Superior temporal gyrus (tissue), 1 donor: ENCODE measurements at regions not wholly inside any gene's neighbourhood (a gene's known extent, or its start where the extent isn't known, plus 50 kb on each side); places are given as distances from the start of the nearest gene placed in this dataset.
"Not testable (repeated sequence)": the region's sequence is repeated elsewhere in the genome, so short reads cannot be mapped to it uniquely, and the experiment has no call there.

ENCODE experiments used
- DNase-seq: peaks from one replicate; pipeline ENCODE4 v3.0.0-alpha.2; 2016; ENCODE audit errors: extremely low spot score

DNA sequence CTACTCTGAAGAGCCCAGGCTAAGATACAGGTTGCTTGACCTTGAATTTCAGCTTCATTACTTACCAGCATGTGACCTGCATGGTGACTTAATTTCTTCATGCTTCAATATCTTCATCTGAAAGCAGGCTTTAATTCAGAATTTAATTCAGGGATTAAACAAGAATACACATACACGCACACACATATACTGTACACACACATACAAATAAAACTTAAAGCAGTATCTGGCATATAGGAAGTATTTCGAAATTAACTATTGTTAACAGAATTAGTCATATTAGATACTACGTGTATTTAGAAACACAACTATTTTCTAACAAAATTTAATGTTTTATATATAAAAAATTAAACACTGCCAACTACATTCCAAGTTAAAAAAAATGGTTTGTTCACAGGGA is 640.3 kb downstream of the SLC6A15 start:
- DNase-seq = no peak

DNA sequence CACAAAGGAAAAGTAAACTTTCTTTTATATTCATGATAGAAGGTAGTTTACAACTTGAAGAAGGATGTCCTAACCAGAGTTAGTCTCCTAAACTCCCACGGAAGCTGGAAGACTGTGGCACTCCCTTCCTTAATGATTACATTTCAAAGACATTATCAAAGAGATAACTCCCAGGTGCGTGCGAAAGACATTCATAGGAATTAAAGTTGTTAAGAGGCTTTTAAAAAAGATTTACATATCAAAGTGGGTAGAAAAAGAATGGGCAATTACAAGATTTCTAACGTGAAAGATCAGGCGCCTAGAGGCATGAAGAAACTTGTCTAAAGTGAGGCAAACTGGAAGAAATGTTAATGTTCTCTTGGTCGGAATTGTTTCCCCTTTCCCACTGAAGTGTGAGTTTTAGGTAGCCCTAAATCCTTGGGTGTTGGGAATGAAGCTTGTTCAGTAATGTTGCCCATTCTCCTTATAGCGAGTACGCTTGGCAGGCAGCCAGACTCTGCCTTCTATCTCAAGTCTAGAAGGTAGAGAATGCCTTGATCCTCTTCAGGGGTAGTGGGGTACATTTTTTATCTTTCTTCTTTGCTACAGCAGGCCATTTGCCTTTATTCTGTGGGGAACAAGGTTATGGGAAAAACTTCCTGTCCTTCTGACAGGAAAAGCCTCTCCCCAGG is 642.0 kb downstream of the SLC6A15 start:
- DNase-seq = no peak

DNA sequence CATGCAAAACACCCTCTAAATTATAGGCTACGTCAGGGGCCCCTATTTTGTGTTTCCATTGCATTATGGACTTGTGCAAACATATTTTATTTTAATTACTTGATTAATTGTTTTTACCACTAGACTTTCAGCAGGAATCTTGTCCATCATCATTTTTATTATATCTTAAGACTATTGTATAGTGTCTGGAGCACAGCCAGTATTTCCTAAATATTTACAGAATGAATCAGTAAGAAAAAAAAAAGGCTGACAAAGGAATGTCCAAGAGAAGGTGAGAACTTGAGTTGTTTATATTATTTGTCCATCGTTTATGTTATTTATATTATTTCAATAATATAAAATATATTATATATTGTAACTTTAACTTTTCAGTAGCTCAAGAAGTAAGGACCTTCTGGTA is 664.7 kb downstream of the SLC6A15 start:
- no peak for DNase-seq

DNA sequence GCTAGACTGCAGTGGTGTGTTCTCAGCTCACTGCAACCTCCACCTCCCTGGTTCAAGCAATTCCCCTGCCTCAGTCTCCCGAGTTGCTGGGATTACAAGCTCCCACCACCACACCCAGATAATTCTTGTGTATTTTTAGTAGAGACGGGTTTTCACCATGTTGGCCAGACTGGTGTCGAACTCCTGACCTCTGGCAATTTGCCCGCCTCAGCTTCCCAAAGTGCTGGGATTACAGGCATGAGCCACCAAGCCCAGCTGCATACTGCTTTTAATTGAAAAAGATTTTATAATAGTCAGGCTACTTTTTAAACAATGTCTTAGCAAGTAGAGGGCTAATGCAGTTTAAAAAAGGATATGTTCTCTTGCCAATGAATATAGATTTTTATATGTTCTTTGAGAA is 668.9 kb downstream of the SLC6A15 start:
- DNase-seq = no peak

DNA sequence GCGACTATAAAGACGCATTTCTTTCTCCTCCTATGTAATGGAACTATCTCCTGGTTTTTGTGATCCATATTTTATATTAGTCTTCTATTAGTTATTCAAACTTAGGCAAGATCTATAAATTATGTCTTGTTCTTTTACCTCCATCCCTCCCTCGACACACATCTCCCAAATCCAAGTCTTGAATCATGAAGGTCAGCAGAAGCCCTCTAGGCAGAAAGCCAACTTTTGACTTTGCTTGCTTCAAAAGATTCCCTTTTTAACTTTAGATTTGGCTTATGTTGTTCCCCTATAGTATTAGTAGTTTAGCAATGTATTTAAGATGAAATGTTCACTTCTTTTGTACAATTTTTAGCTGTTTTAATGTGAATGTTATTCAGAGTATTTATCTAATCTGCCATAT is 689.8 kb downstream of the SLC6A15 start:
- no peak for DNase-seq

DNA sequence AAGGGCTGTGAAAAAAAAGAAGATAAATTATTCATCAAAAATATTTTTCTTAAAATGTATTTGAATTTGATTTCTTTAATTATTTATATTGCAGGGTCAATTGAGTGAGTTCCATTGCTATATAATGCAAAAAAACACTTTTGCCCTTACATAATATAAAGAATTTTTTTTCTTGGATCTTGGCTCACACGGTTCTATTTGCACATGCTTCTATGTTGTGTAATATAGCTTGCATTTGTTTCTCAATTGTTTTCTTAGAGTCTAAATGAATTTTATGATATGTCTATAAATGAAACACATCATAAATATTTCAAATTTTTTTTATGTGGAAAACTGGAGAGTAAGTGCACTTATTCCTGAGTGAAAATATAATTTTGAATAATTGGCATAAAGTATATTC is 694.2 kb downstream of the SLC6A15 start:
- DNase-seq = no peak

DNA sequence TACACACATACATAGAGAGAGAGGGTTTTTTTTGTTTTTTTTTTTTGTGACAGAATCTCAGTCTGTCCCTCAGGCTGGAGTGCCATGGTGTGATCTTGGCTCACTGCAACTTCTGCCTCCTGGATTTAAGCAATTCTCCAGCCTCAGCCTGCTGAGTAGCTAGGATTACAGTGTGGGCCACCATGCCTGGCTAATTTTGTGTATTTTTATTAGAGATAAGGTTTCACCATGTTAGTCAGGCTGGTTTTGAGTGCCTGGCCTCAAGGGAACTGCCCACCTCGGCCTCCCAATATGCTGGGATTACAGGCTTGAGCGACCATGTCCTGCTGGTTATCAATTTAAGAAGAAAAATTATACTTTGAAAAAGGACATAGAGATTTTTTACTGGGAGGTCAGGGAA is 710.6 kb downstream of the SLC6A15 start:
- no peak for DNase-seq

DNA sequence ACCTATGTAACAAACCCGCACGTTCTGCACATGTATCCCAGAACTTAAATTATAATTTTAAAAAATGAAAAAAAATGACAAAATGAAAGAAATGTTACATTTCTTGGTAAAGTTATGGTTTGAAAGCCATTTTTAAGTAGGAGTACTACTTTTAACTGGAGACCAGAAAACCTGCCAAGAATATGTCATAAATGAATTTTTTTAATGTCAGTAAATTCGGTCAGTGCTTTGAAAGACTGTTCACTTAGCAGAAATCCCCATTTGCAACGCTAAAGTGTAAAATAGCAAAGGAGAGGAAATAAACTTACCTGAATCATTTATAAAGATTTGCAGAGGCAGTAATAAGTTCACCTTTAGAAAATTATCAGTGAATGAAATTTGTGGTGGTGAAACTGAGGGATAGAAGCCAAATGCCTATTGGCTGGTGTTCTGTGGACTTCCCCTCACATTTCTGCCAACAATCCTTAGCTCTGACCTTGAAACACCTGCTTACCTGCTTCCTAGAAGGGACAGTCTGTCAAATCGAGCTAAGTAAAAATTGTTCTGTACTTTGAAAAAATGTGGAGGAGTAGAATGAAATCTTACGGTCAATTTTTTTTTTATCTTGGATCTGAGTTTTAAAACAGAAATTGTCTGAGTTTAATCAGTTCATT is 714.2 kb downstream of the SLC6A15 start:
- no peak for DNase-seq

DNA sequence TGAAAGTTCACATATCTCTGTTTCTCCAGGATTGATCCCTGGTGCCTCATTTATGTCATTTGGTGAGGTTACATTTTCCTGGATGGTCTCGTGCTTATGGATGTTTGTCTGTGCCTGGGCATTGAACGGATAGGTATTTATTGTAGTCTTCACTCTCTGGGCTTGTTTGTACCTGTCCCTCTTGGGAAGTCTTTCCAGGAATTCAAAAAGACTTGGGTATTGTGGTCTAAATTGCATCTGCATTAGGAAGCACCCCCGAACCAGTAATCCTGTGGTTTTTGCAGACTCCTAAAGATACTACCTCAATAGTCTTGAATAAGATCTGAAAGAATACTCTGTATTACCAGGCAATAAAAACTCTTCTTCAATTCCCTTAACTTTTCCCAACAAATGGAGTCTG is 720.8 kb downstream of the SLC6A15 start:
- no peak for DNase-seq

DNA sequence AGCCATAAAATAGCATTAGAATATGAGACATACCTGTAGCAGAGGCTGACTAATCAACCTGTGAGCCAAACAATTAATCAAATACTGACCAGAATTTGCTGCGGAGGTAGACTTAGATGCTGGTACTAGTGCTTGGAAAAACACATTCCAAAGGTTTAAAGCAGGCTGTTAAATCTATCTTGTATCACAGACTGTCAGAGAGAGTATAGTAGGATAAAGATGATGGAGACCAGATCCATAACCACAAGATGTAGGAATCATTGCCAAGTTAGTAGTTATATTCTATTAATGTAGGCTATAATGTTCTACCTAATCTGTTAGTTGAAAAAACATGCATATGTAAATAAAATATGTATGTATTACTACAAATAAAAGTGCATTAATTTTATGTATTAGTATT is 726.2 kb downstream of the SLC6A15 start:
- DNase-seq = no peak

DNA sequence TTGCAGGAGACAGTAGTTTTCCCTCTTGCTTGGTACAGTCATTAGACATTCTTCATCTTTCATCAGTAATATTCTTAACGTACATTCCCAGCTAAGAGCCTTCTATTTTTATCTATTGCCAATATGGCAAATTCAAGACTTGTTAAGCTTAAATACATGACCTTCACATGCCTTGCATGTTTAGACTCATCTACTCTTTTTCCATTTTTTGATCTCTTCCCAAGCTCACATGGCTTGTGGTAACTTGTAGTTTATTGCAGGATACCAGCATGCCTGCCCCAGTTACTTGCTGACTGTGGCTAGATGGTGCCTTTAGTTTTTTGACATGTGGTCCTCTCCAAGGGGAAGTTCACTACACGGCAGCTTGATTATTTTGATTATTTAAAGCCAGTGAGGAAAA is 729.0 kb downstream of the SLC6A15 start:
- no peak for DNase-seq

DNA sequence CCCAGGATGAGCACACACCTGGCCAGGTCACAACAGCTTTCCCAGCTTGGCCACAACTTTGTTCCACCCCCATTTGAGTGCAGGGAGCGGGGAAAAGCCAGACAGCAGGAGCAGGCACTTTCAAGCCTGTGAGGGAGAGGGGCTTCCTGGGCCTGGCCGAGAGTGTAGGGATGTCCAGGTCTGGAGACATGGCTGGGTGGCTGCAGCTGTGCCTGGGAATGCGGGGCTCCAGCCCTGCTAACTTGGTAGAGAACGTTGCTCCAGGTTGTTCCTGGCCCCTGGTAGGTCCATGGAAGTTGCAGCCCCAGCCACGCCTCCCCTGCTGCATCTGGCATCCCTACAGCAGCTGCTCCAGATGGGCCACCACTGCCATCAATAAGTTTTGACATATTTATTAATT is 738.5 kb downstream of the SLC6A15 start:
- no peak for DNase-seq

DNA sequence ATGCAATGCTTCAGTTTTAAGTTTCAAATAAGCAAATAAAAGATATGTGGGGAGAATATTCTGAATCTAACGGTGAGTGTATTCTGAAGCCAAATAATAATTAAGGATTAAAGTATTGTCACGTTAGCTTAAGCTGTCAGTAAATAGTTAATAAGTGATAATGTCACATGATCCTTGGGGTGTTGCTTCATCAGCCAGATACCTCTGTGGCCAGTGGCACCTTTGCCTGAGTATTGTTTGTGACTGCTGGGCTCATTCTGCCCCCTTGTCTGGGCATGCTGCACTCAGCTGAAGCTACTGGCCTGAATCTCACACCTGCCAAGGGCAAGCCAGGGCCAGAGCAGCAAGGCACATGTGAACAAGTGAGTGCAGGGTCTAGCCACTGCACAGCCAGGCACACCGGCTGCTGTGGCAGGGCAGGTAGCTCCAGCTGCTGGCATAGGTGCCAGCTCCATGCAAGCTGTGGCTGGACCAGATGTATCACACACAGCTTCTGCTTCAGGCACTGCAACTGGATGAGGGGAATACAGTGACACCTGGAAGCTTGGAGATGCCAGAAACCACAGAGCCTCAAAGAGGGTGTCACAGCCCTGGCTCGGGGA is 739.7 kb downstream of the SLC6A15 start:
- DNase-seq = no peak

DNA sequence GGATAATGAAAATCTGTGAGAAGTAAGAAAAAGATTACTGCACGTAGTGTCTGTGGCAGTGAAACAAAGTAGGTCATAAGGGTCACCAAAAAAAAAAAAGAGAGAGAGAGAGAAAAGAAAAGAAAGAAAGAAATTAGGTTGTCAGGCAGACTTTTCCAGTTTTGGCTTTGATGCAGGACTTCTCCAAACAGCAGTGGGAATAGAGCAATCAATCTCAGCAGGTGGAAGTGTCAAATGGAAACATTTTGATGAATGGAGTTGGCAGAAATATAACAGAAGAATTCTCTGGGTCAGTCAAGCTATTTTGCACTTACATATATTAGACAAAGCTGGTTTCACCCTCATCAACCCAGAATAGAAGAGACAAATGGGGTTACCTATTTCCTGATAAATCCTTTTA is 745.8 kb downstream of the SLC6A15 start:
- DNase-seq = no peak

DNA sequence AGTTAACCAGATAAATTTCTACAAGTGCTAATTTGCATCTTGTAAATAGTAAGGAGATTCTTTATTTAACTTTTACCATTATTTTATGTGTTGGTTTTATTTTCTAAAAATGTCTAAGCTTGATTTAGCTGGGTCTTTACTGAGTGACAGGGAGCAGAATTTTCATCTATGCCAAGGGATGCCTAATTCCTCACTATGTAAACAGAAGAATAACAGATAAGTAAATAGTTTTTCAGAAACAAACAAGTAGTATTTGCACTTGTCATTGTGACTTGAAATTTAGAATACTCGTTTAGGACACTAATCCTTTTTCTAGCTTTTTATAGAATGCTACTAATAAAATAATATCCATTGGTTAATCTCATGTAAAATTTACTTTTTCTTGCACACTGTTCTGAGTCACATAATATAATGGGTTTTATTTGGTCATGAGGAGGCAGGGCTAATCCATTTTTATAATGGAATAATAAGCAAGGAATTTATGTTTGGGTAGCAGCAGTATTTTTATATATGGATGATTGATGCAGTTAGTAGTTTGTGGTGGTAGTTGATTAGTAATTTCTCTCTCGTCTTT is 746.5 kb downstream of the SLC6A15 start:
- no peak for DNase-seq

DNA sequence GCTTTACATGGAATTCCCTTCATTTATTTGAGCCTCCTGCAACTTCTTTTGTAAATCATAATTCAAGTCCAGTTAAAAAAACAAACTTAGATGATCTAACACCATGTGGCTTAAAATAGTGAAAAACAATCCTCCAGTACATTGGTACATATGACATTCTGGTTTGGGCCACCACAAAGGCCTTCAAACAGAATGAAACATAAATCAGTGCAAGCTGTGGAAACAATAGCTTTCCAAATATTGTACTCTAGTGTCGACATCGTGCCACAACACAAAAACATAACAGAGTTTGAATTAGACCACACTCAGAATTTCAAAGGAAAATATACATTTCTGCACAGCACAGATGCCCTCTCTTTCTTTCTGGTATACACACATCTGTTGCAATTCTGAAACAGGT is 751.3 kb downstream of the SLC6A15 start:
- no peak for DNase-seq

DNA sequence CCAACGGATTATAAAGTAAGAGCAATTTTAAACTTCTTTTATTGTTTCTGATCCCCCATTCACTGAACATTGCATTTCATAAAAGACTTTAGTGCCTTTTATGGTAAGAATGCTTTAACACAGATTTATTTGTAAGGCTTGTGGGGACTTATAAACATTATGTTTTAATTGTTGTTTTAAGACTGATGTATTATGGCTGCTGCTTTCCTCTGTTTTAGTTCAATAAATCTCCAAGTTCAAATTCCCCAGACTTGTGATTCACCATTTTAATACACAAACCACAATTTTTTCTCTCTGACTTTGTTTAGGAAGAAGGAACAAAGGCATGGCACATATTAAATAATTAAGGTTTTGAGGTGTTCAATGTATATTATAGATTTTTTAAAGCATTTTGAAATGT is 753.3 kb downstream of the SLC6A15 start:
- DNase-seq = no peak

DNA sequence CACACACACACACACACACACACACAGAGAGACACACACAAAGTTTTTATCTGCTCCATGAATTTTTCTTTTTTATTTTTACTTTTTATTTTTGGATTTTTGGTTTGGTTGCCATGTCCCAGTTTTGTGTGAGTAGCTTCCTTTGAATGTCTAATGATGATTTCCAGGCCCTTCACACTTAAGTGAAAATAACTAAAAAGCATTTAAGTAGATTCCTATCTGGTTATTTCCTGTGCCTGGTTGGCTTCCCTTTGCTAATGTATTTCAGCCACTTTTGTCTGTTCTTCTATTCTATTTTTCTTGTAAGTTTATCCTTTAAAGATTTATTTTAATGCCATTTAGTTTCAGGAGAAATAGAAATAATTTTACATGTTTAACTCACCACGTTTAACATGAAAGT is 755.4 kb downstream of the SLC6A15 start:
- no peak for DNase-seq

DNA sequence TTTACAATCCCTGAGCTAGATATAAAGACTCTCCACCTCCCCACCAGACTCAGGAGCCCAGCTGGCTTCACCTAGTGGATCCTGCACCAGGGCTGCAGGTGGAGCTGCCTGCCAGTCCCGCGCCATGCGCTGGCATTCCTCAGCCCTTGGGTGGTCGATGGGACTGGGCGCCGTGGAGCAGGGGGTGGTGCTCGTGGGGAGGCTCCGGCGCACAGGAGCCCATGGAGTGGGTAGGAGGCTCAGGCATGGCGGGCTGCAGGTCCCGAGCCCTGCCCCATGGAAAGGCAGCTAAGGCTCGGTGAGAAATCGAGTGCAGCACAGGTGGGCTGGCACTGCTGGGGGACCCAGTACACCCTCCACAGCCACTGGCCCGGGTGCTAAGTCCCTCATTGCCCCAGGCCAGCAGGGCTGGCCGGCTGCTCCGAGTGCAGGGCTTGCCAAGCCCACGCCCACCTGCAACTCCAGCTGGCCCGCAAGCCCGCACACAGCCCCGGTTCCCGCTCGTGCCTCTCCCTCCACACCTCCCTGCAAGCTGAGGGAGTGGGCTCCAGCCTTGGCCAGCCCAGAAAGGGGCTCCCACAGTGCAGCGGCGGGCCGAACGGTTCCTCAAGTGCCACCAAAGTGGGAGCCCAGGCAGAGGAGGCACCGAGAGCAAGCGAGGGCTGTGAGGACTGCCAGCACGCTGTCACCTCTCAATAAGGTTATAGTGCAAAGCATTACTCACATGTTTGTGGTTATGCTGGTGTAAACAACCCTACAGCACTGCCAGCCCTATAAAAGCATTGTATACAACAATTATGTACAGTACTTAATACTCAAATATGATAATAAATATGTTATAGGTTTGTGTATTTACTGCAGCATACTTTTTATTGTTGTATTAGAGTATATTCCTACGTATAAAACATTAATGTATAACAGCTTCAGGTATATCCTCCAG is 757.3 kb downstream of the SLC6A15 start:
- DNase-seq = not testable (repeated sequence)

DNA sequence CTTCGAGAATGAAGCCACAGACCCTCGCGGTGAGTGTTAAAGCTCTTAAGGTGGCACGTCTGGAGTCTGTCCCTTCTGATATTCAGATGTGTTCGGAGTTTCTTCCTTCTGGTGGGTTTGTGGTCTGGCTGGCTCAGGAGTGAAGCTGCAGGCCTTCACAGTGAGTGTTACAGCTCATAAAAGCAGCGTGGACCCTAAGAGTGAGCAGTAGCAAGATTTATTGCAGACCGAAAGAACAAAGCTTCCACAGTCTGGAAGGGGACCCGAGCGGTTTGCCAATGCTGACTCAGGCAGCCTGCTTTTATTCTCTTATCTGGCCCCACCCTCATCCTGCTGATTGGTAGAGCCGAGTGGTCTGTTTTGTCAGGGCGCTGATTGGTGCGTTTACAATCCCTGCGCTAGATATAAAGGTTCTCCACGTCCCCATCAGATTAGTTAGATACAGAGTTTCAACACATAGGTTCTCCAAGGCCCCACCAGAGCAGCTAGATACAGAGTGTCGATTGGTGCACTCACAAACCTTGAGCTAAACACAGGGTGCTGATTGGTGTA is 758.1 kb downstream of the SLC6A15 start:
- DNase-seq = not testable (repeated sequence)

DNA sequence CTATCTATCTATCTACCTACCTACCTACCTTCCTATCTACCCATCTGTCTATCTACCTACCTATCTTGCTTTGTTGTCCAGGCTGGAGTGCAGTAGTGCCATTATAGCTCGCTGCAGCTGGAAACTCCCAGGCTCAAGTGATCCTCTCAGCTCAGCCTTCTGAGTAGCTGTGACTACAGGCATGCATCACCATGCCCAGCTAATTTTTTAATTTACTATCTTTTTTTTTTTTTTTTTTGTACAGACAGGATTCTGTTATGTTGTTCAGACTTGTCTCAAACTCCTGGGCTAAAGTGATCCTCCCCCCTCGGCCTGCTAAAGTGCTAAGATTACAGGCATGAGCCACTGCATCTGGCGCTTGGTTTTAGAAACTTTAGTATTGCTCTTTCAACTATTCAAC is 762.4 kb downstream of the SLC6A15 start:
- no peak for DNase-seq

DNA sequence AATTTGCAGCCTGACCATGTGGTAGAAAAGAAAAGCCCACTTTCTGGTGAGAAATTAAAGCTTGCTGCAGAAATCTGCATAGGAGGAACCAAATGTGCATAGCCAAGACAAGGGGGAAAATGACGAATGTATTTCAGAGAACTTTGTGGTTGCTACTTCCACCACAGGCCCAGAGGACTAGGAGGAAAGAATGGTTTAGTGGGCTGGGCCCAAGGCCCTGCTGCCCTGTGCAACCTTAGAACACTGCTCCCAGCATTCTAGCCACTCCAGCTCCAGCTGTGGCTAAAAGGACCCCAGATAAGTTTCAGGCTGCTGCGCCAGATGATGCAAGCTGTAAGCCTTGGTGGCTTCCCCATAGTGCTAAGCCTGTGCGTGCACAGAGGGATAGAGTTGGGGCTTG is 764.3 kb downstream of the SLC6A15 start:
- no peak for DNase-seq
